HG02798 (cell line): ENCODE measurements at regions not wholly inside any gene's neighbourhood (a gene's known extent, or its start where the extent isn't known, plus 50 kb on each side); places are given as distances from the start of the nearest gene placed in this dataset.
"Not testable (repeated sequence)": the region's sequence is repeated elsewhere in the genome, so short reads cannot be mapped to it uniquely, and the experiment has no call there.

ENCODE experiments used
- ATAC-seq: cut with Tn5 transposase; IDR thresholded peaks from one replicate; pipeline ENCODE4 v1.9.1; 2021; ENCODE audit warnings: mild to moderate bottlenecking; ENCODE audit not compliant: unreplicated experiment, poor library complexity

GRCh38 chr6:90907931-90908655 is 321.2 kb upstream of the MAP3K7 start:
- ATAC-seq = no peak

- no peak for ATAC-seq
These were observed 318.5 kb upstream of the MAP3K7 start for GRCh38 chr6:90905351-90905750.

GRCh38 chr6:90900034-90900433 is 313.2 kb upstream of the MAP3K7 start:
- ATAC-seq = no peak

GRCh38 chr6:90898763-90899162 is 311.9 kb upstream of the MAP3K7 start:
- ATAC-seq = no peak

- ATAC-seq = no peak
These were observed 309.2 kb upstream of the MAP3K7 start for GRCh38 chr6:90896075-90896547.

- no peak for ATAC-seq
These were observed 308.6 kb upstream of the MAP3K7 start for GRCh38 chr6:90895299-90896074.

GRCh38 chr6:90894285-90895130 is 307.6 kb upstream of the MAP3K7 start:
- no peak for ATAC-seq

GRCh38 chr6:90893400-90893799 is 306.5 kb upstream of the MAP3K7 start:
- no peak for ATAC-seq

GRCh38 chr6:90892271-90892670 is 305.4 kb upstream of the MAP3K7 start:
- no peak for ATAC-seq

- no peak for ATAC-seq
These were observed 304.5 kb upstream of the MAP3K7 start for GRCh38 chr6:90891355-90891754.

- no peak for ATAC-seq
These were observed 303.9 kb upstream of the MAP3K7 start for GRCh38 chr6:90890683-90891330.

GRCh38 chr6:90887764-90888163 is 300.9 kb upstream of the MAP3K7 start:
- no peak for ATAC-seq

- ATAC-seq = no peak
These were observed 298.8 kb upstream of the MAP3K7 start for GRCh38 chr6:90885611-90886056.

- not testable (repeated sequence) for ATAC-seq
These were observed 298.3 kb upstream of the MAP3K7 start for GRCh38 chr6:90885137-90885536.

- no peak for ATAC-seq
These were observed 290.7 kb upstream of the MAP3K7 start for GRCh38 chr6:90877616-90878015.

GRCh38 chr6:90874931-90875330 is 288.1 kb upstream of the MAP3K7 start:
- no peak for ATAC-seq

- ATAC-seq = no peak
These were observed 286.1 kb upstream of the MAP3K7 start for GRCh38 chr6:90872981-90873380.

- ATAC-seq = no peak
These were observed 283.7 kb upstream of the MAP3K7 start for GRCh38 chr6:90870561-90870960.

- no peak for ATAC-seq
These were observed 281.8 kb upstream of the MAP3K7 start for GRCh38 chr6:90868656-90869055.

- ATAC-seq = no peak
These were observed 281.4 kb upstream of the MAP3K7 start for GRCh38 chr6:90868256-90868655.
